ENCODE measurements at regions not wholly inside any gene's neighbourhood (a gene's known extent, or its start where the extent isn't known, plus 50 kb on each side); places are given as distances from the start of the nearest gene placed in this dataset.

DNA sequence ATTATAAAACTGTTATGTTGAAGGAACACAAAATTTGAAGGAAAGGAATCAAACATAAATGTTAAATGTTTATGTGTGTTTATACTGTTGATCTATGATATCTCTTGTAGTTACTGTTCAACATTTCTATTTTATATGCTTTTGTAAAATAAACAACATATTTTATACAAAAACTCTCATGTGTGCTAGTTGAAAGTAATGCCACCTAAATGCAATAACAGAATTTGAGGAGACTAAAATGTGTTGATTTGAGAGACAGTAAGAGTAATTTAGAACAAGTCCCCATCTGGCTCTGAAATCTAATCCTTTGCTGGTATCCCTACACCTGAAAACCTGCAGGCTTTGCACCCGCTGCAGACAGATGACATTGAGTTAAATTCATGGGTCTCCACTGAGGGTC is 95.7 kb upstream of the TOP3B start:
- DNase-seq (ENCODE audit: low read depth in 2 of 2): no peak

DNA sequence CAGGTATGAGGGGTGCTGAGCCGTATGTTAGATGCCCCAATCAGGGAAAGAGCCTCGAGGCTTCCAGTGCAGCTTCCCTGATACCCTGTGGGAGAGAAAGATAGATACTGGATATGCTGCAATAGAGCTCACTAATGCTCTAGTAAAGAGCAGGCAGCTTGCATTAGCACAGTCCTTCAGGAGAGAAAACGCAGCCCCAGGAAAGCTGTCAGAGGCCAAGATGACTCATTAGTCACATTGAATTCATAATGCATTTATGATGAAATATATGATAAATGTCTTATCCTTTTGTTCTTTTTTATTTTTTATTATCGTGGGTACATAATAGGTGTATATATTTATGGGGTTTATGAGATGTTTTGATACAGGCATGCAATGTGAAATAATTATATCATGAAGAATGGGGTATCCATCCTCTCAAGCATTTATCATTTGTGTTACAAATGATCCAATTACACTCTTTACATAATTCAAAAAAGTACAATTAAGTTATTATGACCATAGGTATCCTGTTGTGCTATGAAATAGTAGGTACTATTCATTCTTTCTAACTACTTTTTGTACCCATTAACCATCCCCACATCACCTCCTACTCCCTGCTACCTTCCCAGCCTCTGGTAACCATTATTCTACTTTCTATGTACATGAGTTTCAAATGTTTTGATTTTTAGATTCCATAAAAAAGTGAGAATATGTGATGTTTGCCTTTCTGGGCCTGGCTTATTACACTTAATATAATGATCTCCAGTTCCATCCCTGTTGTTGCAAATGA is 94.5 kb upstream of the TOP3B start:
- no peak for DNase-seq (ENCODE audit: low read depth in 2 of 2)

DNA sequence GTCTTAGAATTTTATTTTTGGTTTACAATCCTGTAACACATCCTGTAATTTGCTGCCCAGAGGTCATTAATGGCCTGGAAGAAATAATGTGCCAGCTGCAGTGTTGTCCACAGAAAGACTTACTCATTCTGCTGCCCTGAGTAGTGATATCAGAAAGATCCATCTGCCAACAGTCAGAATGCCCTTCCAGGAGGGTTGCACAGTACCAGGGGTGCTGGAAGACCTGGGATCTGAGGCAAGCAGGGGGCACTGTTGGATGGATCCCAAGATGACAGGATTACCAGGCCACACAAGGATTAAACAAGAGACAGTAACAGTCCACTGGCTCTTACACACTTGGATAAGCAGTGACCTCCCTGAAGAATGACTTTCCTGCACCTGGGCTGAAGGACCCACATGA is 93.8 kb upstream of the TOP3B start:
- DNase-seq (ENCODE audit: low read depth in 2 of 2): no peak

DNA sequence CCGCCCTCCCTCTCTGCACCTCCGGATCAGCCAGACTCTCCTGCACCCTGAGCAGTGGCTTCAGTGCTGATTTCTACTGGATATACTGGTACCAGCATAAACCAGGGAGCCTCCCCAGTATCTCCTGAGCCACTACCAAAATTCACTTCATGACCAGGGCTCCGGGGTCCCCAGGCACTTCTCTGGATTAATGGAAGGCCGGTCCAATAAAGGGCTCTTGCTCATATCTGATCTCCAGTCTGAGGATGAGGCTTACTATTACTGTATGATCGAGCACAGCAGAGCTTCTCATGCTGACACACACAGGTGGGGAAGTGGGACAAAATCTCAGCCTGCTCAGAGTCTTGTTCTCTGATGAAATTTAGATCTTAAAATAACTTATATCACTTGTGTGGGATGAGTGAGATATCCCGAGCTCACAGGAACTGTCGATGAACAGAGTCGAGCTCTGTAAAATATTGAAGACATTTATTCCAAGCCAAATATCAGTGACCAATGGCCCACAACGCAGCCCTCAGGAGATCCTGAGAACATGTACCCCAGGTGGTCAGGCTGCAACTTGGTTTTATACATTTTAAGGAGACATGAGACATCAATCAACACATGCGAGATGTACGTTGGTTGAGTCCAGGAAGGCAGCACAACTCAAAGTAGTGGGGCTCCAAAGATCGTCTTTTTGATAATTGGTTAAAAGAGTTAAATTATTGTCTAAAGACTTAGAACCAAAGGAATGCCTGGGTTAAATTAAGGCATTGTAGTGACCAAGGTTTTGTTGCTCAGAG is 93.0 kb upstream of the TOP3B start:
- DNase-seq (ENCODE audit: low read depth in 2 of 2): no peak

DNA sequence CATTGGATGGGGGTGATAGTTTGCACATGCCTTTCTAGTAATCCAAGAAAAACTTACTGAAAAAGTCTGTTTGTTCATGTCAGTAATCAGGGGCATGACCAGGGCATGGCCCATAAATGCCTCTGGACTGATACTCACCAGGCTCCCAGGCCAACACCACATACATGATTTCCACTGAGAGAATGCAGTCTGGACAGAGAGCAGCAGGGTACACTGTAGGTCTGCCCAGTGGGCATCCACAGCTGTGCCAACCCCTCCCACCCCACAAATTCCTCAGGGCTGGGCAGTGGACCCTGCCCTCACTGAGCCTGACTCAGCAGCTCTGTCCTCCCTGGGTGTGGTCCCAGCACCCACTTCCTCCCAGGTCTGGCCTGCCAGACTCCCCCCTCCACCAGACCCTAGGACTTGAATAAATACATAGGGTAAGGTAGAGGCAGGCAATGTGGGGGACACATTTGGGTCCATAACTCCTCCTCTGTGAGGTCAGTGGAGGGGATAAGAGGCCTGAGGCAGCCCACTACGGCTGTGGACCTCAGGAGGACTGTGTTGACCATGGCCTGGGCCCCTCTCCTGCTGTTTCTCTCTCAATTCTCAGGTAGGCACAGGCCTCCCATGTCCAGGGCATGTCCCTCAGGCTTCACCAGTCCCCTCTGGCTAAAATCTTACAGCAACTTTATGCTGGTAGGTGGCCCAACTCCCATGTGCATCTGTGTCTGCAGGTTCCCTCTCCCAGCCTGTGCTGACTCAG is 92.2 kb upstream of the TOP3B start:
- DNase-seq (ENCODE audit: low read depth in 2 of 2): no peak

DNA sequence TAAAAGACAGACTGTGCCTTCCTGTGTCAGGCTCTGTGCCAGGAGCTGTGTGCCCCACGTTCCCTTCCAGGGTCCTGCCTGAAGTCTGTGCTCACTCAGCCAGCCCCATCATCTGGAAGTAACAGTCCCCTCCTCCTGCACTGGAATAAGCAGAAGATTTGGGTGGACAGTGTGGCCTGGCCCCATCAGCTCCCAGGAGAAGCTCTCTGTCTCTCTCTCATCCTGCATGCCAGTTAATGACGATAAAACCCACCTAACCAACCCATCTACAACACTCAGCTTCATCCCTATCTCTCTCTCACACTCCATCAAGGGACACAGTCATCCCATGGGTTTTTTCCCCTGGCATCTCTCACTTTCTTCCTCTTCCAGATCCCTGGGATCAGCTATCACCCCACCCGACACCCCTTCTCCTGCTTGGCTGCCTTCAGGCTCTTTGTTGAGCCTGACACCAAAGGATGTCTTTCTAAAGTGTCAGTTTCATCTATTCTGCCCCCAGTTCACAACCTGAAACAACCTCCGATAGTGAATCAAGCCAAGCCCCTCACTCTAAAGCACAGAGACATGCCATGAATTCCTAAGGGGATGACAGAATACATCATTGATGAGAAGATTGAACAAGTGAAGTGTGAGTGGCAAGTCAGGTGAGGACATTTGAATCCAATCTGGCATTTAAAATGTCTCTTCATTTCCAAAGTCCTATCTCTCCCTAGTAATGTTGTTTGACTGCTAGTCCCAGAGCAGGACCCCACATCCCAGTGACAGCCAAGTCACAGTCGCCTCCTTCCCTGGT is 91.4 kb upstream of the TOP3B start:
- no peak for DNase-seq (ENCODE audit: low read depth in 2 of 2)

DNA sequence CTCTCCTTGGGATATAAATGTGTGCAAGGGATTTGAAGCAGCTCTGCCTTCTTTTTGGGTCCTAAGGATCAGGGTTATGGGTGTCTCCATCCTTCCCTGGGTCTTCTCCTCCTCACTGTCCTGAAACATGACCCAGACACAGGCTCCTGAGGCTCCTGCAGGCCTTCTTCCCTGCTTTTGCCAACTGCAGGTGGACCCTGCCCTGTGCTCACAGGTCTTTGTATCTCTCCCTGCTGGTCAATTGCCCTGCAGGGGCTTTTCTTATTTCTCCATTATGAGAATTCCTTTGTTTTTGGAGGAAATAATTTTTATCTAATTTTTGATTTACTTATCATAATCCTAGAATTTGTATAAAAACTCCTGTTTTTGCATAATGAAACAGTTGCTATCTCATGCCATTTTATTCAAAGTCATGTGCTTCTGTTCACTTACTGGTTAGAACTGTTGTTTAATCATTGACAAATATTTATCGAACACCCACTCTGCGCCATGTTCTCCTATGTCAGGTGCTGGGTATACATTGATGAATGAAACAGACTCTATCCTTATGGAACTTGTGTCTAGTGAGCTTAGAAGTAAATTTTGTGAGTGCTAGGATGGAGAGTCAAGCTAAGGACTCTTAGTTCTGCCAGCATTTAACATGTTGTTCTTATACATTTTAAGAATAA is 89.7 kb upstream of the TOP3B start:
- DNase-seq (ENCODE audit: low read depth in 2 of 2): no peak

DNA sequence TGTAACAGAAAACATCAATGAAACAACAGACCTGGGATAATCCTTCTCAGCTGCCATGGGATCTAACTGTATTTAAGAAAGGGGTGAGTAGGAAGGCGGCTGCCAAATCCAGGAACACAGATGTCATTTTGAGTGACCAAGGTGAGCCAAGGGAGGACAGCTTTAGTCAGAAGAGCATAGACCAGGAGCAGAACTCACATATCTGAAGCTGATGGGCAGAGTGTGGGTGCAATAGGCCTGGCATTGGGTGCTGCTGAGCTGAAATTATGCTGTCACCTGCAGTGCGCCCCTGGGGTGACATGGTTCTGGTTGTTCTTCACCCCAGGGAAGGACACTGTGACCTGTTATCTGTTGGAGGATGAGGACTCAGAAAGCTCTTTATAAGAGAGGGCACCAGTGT is 88.9 kb upstream of the TOP3B start:
- no peak for DNase-seq (ENCODE audit: low read depth in 2 of 2)

DNA sequence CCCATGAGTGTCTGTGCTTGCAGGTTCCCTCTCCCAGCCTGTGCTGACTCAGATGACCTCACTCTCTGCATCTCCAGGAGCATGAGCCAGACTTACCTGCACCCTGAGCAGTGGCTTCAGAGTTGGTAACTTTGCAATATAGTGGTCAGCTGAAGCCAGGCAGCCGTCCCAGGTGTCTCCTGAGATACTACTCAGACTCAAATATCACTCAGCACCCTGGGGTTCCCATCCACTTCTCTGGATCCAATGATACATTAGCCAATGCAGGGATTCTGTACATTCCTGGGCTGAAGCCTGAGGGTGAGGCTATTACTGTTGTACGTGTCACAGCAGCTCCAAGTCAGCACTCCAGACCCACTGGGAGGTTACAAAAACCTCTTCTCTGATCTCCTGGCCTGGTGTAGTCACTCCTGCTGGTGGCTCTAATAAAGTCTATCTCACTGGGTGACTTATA is 87.8 kb upstream of the TOP3B start:
- no peak for DNase-seq (ENCODE audit: low read depth in 2 of 2)

DNA sequence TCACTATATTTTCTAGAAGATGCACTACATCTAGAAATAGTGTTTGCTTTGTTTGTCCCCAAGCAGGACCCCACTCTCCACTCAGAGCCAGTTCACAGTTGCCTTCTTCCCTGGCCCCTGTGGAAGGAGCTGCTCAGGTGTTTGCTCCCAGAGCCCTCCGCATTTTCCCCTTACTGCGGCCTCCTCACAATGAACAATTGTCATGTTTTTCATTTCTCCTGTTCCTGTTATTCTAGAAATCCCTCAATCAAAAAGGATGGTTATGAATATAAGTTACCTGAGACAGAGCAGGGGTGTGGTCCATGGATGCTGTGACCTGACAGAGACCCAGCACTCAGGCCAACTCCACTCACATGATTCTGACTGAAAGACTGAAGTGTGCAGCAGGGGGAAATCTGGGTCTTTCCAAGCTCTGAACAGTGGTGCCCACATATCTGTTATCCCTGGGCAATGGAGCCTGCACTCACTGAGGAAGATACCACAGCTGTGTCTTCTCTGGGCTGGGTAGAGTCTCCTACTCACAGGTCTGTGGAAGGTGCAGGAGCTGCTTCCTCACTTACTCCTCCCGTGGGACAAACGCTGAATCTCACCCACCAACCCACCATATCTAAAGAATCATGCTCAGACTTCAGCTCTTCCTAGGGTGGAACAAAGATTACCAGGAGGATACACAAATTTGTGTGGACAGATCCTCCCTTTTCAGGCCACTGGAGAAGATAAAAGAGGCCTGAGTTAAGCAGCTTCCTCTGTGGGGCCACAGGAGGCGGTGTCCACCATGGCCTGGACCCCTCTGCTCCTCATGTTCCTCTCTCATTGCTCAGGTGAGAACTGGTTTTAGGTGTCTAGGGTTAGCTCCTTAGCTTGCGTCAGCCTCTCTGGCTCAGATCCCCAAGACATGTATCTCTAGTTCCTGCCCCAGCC is 87.1 kb upstream of the TOP3B start:
- no peak for DNase-seq (ENCODE audit: low read depth in 2 of 2)

DNA sequence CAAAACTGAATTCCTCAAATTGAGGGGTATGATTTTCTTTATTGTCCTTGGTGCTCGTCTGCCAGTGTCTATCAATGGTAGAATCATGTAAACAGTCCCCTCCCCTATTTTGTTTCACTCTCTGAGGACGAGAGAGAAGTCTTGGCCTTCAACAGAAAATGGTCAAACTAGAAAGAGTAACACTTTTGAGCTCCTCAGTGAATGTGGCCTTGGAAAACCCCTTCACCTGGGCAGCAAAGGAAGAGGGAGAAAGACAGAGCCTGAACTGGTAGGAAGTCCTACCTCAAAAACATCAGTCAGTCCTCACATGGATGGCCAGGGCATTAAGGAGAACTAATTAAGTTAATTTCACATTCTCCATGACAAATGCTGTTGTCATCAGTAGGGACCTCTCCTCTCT is 86.1 kb upstream of the TOP3B start:
- DNase-seq (ENCODE audit: low read depth in 2 of 2): no peak

DNA sequence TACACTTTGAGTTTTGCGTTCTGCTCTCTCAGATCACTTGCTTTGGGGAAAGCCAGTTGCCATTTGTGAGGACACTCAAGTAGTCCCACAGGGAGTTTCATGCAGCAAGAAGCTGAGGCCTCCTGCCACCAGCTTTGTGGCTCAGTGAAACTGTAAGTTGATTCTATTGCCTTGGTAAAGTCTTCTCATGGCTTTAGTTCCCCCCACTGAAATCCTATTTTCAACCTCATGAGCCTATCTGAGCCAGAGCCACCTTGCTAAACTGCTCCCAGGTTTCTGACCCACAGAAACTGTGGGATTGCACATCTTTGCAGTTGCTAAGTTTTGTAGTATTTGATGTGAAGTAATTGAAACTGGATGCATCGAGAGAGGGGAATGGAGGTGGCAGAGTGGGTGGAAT is 85.4 kb upstream of the TOP3B start:
- DNase-seq (ENCODE audit: low read depth in 2 of 2): no peak

DNA sequence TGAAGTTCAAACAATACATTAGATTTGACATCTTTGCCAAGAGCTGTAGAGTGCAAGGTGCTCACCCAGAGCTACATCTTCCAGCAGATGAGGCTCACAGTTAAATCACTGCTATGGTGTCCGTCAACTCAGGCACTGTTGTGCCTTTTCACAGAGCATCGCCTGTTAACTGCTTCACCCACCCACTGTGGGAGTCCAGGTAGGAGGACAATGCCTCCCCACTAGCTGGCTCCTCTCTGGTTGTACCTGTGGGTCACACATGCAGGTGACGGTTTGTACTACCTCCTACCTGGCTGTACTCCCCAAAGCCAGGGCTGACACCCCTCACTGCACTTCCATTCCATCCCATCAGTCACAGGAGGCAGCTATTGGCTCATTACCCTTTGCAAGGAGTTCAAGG is 84.6 kb upstream of the TOP3B start:
- DNase-seq (ENCODE audit: low read depth in 2 of 2): no peak

DNA sequence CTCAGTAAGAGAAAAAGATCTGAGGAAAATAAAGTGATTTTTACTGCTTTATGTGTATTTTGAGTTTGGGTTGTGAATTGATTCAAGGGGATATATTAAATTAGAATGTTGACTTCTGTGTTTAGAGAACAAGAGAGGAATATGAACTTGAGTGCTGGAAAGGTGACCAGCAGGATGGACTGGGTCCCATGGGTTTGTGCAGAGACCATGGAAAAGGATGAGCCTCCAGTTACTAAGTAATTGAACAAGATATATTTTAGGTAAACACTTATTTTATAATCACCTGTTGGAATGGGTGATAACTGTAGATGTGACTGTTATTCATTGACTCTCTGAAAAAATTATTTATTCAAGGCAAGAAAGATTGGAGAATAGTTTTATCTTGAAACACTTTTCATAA is 82.0 kb upstream of the TOP3B start:
- DNase-seq (ENCODE audit: low read depth in 2 of 2): no peak

DNA sequence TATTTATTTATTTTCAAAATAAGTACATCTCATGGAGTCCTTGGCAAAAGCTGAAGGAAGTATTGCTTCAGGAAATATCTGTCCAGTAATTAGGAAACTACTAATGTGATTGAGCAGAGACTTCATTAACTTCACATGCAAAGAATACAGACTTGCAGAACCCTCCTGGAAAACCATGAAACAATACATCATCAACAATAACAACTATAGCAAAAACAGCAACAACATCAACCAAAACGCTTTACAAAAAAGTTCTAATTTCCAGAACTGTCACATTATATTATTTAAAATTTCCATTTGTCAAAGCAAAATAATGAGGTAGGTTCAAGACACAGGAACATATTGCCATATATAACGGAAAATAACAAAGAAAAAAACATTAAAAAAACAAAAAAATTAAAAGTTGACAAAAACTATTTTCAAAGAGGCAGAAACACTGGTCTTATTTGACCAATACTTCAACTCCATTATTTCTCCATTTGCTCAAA is 79.8 kb upstream of the TOP3B start:
- no peak for DNase-seq (ENCODE audit: low read depth in 2 of 2)

DNA sequence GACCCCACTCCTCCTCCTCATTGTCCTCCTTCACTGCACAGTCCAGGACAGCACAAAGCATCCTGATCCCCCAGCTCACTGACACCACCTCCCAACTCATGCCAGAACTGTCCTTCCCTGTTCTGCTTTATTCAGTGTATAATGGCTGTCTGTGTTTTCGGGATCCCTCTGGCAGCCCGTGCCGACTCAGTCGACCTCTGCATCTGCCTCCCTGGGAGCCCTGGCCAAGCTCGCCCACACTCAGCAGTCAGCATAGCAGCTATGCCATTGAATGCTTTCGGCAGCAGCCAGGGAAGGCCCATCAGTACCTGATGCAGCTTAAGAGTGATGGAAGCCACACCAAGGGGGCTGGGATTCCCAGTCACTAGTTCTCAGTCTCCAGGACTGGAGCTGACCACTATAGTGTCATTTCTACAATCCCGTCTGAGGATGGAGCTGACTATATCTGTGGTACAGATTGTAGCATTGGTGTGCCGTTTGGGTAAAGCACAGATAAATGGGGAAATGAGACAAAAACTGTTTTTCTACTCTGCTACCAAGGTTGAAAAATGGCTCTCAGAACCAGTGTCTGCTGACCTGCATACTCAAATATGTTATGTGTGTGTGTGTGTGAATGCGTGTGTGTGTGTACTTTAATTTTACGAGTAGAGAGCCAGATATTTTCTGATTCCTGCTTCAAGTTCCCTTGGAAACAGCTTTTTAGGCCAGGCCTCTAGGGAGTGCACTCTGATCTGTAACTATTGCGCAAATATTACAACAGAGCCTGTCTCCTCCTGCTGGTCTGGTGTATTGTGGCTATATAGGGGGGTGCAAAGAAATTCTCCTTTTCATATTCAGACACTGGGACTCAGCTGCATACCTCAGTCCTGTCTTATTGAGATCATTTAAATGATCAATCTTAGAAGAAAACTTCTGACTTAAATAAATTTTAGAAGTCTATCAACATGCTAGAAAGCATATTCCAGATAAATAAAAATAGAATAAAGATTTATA is 78.8 kb upstream of the TOP3B start:
- DNase-seq (ENCODE audit: low read depth in 2 of 2): peak in 1 of 2 donors; percentile 12

DNA sequence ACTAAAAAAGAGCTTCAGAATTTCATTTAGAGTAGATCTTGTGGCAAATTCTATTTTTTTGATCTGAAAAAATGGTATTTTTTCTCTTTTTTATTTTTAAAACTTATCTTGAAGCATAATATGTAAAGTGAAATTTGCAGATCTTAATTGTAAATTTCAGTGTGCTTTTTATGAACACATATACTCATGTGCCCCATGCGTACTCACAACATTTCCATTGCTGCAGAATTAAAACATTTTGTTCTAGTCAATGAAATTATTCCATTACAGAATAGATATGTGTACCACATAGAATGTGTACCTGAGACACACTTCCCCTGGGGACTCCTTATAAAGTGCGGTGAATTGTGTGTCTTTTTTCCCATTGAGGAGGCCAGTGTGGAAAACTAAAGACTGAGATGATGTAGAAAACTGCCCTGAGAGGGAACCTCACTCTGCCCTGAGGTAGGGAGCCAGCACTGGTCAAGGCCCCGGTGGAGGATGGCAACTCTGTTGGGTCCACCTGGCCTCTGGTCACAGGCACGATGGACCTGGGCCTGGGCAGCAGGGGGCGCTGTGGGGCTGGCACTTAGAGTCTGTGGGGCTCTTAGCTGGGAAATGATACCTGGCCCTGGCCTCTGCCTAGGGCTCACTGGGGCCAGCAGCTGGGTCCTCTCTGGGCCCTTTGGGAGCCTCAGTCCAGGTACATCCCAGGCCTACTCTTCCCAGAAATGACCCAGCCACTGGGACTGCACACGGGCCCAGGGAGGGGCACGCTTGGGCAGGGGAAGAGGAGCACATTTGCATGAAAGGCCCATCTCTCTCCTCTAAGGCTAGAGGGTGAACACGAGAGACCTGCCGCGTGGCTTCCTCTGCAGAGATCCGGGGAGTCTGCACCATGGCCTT is 77.9 kb upstream of the TOP3B start:
- peak; percentile 39 to 45 for DNase-seq (ENCODE audit: low read depth in 2 of 2)
